ENCODE measurements at regions not wholly inside any gene's neighbourhood (a gene's known extent, or its start where the extent isn't known, plus 50 kb on each side); places are given as distances from the start of the nearest gene placed in this dataset.

DNA sequence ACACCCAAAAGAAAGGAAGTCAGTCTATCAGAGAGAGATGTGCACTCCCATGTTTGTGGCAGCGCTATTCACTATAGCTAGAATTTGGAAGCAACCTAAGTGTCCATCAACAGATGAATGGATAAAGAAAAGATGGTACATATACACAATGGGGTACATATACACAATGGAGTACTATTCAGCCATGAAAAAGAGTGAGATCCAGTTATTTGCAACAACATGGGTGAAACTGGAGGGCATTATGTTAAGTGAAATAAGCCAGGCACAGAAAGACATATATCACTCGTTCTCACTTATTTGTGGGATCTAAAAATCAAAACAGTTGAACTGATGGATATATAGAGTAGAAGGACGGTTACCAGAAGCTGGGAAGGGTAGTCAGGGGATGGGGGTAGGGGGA, 99.9 kb upstream of the ZNF516 start:
- DNase-seq = no peak

DNA sequence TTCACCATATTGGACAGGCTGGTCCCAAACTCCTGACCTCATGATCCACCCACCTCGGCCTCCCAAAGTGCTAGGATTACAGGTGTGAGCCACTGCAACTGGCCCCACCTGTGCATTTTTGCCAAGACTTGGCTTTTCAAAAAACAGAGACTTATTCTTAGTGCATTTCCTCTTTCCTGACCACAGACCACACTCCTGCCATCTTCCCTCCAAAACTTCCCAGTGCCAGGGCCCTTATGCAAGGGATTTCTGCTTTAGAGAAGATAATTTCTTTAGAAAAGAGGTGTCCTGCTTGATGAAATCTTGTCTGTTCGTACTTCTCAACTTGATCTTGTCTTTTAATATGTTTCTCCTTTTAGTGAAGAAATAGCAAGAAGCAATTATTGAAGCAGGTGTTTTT, 98.8 kb upstream of the ZNF516 start:
- DNase-seq = no peak

DNA sequence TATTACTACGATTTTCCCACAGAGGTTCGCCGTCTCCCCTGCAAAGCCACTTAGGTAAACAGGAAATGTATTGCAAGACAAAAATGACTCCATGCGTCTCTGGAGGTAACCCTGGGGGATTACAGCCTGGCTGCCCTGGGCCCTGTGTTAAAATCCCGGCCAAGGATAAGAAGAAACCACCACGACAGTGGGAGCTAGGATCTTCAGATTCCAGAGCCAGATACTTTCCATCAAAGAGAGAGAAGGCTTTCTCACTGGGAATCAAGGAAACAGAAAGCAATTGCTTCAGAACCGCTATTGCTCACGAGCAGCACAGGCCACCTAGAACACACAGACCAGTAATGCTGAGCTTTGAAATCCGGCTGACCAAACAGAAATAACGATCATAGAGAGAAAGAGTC, 97.9 kb upstream of the ZNF516 start:
- no peak for DNase-seq

DNA sequence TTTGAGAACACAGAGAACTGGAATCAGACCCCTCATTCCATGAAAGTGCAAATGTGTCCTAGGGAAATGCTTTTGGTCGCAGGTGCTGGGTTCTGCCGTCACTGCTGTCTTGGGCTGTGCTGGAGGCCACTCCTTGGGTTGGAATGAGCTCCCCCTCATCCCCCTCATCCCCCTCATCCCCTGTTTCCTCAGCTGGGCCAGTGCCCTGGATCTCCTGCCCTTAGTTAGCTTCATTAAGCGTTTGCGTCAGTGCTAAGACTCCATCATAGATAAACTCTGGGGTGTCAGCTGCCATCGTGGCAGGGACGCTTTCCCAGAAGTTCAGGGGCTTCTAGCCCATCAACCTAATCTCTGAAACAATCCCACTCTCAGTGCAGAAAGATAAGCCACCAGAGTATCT, 97.1 kb upstream of the ZNF516 start:
- no peak for DNase-seq

DNA sequence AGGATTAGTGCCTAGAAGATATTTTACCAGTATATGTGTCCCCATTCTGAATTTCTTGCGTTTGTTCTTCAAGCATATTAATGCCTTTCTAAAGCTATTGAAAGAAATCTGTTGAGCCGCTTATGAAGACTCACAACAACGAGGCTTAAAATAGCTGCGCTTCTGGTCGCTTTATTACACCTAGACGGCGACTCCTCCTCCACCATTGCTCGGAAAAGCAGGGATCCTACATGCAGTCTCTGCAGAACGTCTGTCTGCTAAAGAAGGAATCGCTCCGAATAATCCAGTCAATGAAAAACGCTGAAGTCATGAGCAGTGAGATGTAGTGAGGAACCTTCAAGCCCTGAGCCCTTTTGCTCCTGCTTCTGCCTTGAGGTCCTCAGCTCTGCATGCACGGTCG, 94.8 kb upstream of the ZNF516 start:
- DNase-seq = no peak

DNA sequence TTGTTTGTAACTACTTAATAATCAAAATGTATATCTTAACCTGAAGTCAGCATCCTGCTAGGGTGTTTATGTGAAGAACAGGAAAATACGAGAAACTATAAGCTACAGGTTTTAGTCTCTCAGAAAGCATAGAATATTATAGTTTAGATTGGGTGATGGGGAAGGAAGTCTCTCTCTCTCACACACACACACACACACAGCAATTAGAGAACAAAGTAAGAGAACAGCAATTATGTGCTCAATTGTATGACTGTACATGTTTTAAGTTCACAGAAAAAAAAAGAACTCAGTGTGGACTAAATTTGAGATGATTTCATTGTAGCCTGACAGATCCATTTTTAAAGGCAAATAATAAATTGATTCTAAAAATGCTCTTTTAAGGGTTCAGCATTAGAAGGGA, 94.3 kb upstream of the ZNF516 start:
- no peak for DNase-seq

DNA sequence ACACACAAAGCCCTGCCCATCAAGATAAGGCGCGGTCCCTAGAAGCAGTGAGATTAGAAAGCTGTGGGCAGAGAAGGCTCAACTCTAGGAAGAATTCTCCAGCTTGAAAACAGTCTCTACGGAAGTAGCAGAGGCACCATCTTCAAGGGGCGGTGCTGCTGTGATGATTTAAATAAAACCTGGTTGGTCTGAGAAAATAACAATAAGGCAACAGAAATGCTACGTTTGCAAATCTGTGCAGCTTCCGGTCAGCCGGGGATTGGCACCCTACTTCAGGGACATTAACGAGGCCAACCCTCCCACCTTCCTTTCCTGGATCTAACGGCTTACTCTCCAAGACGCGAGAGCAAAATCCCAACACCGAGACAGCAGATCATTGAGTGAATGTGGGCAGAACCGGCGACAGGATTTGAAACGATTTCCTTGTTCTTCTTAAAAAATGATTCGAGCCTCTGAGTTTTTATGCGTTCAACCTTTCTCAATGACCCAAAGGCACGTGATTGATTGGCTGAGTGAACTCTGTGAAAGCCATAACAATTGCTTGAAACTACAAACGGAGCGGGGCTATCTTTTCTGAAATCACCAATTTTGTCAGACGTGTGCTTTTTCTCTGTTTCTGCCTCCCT, 93.7 kb upstream of the ZNF516 start:
- DNase-seq = no peak

DNA sequence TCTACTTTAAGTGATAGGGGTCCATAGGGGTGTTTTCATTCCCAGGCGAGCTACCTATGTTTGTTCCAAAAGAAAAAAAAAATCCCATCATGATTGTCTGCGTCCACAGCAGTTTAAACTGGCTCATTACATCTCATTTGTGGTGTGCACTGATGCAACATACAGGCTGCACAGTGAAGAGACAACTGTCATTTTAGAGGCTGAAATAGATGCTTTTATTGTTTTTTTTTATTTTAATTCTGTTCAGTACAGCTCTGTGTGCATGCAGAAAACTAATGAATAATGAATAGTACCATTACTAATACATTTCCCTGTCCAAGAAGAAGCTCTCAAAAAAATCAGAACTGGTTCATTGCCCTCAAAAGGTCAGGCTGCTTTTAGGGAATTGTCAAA, 92.8 kb upstream of the ZNF516 start:
- DNase-seq = no peak

DNA sequence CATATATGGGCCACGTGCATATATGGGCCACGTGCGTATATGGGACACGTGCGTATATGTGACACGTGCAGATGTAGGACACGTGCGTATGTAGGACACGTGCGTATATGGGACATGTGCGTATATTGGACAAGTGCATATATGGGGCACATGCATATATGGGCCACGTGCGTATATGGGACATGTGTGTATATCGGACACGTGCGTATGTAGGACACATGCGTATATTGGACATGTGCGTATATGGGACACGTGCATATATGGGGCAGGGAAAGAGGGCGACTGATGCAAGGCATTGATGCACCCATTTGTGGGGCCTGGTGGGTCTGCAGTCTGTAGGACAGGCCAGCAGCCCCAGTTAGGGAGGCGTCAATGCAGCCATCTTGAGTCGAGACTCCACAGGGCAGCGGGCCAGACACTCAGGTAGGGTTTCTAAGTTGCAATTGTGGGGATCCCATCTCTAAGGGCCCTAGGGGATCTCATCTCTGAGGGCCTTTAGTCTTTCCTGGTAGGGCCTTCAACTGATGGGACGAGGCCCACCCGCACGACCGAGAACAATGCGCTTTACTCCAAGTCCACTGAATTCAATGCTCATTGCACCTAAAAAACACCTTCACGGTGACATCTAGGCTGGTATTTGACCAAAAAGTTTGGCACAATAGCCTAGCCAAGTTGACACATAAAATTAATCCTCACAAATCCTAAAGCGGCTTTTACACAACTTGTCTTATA, 92.3 kb upstream of the ZNF516 start:
- DNase-seq = no peak

DNA sequence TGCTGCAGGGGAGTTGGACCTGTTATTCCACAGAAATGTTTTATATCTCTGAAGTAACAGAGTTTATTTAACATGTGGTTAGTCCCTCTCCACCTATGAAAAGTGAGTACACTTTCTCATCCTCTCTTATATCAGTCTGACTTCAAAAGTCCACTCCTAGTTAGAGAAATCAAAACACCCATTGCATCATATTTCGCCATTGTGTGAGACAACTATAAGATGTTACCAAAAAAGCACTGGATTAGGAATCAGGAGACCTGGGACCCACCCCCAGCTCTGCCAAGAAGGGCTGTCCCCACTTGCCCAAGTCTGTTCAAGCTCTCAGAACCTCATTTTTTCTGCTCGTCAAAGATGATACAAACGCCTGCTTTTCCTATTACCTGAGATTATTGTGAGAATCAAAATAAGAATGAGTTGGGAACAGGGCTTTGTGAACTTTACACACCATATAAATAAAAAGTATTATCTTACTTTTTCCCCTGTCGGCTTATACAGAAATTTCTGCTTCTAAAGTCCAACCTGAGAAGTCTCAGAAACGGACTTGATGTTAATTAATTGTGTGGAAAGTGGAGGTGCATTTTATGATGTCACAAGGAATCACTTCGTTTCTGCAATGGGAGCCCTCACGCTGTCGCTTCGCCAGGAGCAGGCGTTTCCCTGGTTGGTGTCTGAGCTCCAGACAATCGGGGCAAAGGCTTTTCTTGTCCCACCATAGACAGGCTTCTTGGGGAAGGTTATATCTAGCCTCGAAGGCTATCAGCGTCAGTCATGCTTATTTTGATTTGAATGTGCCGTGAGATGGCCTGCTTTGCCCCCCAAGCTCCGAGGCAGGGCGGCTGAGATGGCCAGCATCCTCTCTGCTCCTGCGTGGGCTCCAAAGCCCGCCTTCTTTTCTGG, 89.6 kb upstream of the ZNF516 start:
- DNase-seq = no peak

DNA sequence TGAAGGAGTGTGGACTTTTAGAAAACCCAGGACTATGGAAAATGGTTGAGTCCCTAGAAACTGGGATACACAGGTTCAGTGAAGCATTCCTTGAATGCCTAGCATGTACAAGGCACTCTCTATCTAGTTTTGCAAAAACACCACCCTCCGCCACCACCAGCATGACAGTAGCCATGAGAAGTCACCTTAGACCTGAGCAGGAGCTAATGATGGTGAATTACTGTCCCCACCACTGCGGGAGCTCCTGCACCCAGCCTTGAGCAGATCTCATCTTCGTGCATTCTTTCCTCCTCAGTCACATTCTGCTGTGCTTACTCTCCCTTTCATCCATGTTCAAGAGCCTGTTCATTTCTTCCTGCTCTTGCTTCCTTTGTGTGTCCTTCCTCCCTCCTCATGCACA, 86.2 kb upstream of the ZNF516 start:
- DNase-seq = no peak

DNA sequence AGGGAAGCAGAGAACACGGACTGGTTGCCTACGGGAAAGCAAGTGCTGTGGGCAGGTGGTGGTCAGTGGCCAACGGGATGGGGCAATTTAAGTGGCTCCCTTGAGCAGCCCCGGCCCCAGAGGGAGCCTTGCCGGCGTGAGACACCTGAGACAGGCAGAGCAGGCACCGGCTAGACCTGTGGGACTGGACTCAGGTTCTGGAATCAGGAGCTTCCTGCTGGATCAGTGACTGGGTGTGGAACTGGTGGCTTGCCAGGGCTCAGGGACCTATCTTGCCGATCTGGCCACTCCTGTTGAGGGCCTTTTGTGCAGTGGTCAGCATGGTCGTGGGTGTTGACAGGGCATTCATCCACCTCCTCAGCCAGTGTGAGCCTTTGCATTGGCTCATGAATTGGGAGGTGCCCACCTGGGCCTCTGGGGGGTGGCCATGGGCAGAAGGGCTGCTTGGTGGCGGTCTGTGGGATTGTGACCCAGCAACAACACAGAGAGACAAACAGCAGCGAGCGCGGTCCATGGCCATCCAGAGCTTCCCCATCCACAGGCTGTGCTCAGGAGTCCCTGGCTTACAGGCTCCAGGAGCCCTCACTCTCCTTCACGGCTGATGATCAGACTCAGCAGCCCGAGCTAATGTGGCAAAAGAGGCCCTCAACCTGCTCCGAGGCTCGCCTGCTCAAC, 85.4 kb upstream of the ZNF516 start:
- no peak for DNase-seq

DNA sequence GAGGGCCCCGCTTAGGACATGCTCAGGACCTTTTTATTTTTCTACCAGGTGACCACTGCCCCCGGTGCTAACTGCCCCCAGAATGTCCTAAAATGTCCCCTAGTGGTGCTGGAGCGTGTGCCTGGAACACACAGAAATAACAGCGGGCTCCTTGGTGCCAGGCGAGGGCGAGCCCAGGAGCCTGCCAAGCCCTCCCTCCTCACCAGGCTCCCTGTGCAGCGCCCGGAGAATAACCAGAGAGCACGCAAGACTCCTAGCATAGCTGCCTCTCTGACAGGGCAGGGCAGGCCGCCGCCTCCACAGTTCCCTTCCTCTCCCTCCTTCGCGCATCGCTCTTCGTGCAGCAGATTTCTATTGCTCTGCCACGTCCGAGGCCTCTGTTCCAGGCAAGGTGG, 84.3 kb upstream of the ZNF516 start:
- no peak for DNase-seq

DNA sequence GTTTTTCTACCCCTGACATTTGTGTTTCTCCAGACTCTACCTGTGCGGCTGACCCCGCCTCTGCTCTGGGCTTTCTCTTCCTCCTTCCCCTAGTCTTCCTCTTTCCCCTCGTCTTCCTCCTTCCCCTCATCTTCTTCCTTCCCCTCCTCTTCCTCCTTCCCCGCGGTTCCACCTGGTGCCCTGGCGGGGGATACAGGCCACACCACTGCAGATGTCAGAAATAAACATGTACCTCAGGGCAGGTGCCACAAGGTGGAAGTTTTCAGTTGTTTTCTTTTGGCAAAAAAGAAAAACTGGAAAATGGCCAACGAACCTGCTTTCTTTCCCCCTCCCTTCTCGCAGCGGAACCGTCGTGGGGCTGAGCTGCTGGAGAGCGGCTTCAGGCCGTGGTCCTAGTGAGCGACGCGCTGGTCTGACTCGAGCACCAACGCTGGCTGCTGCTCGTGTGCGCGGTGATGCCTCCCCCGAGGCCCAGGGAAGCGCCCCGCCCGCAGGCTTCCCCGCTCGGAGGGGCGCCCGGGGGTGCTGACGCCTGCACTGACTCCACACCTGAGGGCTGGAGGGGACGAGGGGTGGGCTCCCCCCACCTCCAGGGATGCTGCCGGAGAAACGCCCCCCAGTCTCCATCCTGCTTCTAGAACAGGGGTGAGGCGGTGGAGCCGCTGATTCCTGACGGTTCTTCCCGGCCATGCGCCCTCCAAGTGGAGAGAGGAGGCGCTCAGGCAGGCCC, 83.7 kb upstream of the ZNF516 start:
- no peak for DNase-seq

DNA sequence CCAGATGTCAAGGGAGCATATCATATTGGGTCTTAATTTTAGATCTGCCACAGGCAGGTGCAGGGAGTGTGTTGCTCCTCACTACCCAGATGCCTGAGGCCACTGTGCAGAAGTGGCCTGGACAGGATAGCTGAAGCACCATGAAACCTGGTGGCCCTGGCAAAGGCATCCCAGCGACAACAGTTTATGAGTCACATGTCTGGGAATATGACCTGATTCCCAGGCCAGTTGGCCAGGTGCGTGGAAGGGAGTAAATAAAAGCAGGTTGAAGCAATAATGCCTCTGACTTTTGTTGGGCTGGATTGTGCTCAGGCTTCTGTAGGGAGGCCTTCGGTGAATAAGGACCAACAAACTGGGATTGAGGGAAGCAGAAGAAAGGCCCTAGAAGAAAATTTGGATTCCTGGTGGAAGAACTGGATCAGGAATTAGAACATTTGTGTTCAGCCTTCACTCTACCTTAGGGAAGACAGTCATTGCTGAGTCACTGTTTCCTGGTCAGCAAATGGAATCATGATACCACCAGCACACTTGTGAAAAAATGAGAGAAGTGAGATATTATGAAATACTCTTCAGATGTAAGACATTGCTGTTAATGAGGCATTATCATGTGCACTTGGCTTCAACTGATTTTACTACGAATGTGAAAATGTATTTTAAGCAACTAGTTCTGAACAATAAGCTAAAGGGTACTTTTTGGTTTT, 78.4 kb upstream of the ZNF516 start:
- no peak for DNase-seq

DNA sequence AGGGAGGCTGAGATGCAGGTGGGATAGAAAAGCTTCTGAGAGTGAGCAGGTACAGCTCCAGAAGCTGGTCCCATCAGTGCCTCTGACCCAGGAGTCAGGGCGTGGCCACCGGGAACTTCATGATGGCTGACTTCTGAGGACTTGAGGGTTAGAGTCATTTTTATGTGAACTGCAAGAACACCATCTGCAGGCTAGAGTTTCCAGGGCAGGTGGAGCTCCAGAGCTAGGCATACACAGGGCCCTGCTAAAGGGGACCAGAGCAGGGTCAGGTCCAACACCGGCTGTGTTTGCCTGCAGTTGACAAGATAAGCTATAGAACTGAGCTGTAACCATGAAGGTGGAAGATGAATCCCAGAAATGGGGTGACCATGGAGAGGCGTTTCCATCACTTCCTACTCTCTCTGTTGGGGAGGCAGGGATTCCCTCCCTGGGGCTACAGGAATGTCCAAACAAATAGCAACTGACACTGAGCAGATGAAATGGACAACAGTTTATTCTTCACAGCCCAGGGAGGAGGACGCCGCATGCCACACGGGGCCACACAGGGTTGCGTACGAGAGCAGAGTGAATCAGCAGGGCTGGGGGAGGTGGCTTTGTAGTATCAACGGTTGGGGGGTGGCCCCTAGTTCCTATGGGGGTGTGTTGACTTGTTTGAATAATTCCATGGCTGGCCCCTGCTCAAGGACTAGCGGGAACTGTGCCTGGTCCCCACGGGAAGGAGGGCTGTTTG, 77.6 kb upstream of the ZNF516 start:
- DNase-seq = no peak

DNA sequence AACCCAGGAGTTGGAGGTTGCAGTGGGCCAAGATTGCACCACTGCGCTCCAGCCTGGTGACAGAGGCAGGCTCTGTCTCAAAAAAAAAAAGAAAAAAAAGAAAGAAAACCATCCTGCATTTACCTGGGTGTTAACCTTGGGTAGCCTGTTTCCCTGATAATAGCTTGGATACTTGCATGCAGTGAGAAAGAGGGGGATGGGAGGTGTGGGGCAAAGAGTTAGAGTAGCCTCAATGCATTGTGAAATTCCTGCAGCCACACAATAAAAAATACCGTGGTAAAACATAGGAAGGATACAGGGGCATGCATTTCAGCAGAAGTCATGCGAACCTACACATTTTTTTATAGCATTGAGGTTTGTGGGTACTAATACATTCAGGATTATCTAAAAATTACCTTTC, 76.6 kb upstream of the ZNF516 start:
- DNase-seq = no peak

DNA sequence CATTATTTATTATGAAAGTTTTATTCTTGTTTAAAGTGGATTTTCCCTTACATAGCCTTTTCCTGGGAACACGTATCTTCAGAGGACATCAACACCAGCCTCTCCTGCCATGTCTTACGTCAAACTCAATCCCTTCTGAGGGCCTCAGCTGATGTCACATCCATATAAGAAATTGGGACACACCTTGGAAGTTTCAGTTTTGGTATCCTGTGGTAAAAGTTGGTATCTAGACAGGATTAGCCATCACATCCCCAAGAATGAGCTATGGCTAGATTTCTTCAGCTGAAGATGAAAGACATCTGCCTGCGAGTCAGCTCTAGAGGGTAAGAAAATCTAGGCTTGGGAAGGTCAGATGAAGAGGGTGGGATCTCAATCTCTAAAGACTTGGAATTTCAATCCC, 75.8 kb upstream of the ZNF516 start:
- DNase-seq = no peak

DNA sequence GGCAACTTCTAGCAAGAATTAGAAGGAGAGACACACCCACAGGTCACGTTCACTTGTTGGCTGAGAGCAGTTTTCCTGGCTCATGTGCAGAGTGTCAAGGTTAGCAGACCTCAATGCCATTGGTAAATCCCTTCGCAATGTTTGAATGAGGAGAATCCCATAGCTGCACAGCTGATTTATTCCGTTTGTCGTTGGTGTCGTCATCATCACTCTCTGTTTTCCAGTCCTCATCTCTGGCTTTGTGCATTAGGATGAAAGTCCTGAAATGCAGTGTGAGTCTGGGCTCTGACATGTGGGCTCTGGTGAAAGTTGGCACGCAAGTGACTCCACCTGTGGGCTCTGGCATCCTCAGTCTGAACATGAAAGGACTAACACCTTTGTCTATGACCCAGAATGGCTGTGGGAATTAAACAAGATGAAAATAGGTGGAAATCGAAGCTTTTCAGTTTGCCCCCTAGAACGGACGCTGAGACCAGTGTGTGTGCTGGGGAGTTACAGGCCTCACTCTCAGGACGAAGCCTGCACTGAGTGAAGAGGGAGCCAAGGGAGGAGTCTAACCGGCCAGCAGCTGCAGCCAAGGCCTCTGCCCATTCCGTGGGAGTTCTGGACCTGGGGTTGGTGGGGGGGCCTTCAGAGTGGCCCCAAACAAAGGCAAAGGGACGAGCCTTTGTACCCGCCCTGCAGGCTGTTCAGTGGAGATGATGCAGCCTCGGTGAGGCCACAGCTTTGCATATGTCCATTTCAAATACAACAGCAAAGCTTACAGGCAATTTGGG, 74.8 kb upstream of the ZNF516 start:
- no peak for DNase-seq

DNA sequence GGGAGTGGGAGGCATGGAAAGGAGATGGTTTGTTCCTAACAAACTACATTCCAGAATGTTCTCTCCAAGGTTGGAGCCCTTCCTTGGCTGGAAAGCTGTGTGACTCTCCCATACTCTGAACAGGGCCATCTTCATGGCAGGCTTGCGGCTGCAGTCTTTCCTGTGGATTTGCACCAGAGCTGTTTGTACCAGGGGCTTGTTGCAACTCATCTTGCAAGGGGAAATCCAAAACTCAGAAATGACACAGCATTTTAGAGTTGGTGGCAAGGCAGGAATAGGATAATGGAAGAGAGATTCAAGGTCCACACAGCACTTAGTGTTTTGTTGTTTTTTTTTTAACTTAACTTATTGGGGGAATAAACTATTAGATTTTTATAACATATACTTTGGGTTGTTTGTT, 73.7 kb upstream of the ZNF516 start:
- DNase-seq = no peak
